Lower lobe of right lung (tissue), 2 donors: ENCODE measurements at regions not wholly inside any gene's neighbourhood (a gene's known extent, or its start where the extent isn't known, plus 50 kb on each side); places are given as distances from the start of the nearest gene placed in this dataset.
A peak's percentile ranks its signal among the peaks of the same experiment; 100 is the strongest.

Experiments
- ATAC-seq, 2 donors: fragments of 200-7000 bp; cut with Tn5 transposase; one replicate each; pipeline ENCODE4 v1.9.1; 2020 to 2022; ENCODE audit warnings: mild to moderate bottlenecking in 2 of 2, moderate library complexity in 2 of 2
- DNase-seq: peaks from one replicate; pipeline ENCODE4 v3.0.0-alpha.2; 2020
- H3K27ac ChIP-seq: fragments of 200-600 bp; one replicate; pipeline ENCODE4 v1.8.0; 2022
- H3K27me3 ChIP-seq: fragments of 200-600 bp; one replicate; pipeline ENCODE4 v1.8.0; 2022; ENCODE audit warnings: low read depth
- H3K36me3 ChIP-seq: fragments of 200-600 bp; one replicate; pipeline ENCODE4 v1.8.0; 2022; ENCODE audit warnings: mild to moderate bottlenecking
- H3K4me1 ChIP-seq: fragments of 200-600 bp; one replicate; pipeline ENCODE4 v1.8.0; 2022
- H3K4me3 ChIP-seq: fragments of 200-600 bp; one replicate; pipeline ENCODE4 v1.8.0; 2022; ENCODE audit warnings: mild to moderate bottlenecking
- H3K9me3 ChIP-seq: fragments of 200-600 bp; one replicate; pipeline ENCODE4 v1.8.0; 2022
- intact Hi-C: fragments of 100-400 bp; cut with DNase I; formaldehyde crosslinking; loops from one replicate; pipeline ENCODE4 v1.11.0; 2022
- TF ChIP-seq, protein P1 (sequence below): fragments of 200-600 bp; IDR thresholded peaks from one replicate; pipeline ENCODE4 v1.8.0; 2022; ENCODE audit warnings: antibody characterized with exemption, mild to moderate bottlenecking
- donor health status: DM: no; HTN: yes; CAD: no; lungs with severe emphysema.

DNA sequence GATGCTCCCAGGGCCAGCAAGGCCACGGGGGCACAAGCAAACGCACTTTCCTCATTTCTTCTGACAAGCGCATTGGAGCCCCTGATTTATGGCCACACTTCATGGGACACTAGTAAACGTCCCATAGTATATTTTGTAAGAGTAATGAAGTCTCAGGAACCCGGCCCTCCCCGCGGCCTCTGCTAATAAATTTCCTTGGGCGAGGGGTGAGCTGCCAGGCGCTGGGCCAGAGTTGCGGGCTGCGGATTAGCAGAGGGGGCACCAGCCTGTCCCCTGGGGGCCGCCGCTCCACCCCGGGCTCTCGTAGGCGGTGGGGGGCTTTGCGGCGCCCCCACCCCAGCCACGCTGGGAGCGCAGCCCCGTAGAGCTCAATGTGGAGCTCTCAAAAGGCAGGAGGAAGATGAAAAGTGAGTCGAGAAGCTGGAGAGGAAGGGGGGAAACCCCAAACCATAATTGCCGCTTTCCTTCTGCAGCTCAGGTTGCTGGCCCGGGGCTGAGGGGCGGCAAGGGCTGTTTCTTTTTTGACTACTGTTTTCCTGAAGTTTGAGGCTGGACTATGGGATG is 173.6 kb downstream of the CDC5L start:
- H3K4me3 ChIP-seq = peak overlapping the region; percentile 13
- H3K27me3 ChIP-seq = peaks cover 19% of the 10 kb centered on the region
- H3K27ac ChIP-seq = no peak overlapping the region
- intact Hi-C loops = no loop called here
- H3K9me3 ChIP-seq = no peaks in the 10 kb centered on the region
- DNase-seq (no peak), ATAC-seq (no peak)
- no peaks in the 10 kb centered on the region for H3K36me3 ChIP-seq
- peaks cover 7% of the 10 kb centered on the region for H3K4me1 ChIP-seq
- TF ChIP-seq, protein P1, sequence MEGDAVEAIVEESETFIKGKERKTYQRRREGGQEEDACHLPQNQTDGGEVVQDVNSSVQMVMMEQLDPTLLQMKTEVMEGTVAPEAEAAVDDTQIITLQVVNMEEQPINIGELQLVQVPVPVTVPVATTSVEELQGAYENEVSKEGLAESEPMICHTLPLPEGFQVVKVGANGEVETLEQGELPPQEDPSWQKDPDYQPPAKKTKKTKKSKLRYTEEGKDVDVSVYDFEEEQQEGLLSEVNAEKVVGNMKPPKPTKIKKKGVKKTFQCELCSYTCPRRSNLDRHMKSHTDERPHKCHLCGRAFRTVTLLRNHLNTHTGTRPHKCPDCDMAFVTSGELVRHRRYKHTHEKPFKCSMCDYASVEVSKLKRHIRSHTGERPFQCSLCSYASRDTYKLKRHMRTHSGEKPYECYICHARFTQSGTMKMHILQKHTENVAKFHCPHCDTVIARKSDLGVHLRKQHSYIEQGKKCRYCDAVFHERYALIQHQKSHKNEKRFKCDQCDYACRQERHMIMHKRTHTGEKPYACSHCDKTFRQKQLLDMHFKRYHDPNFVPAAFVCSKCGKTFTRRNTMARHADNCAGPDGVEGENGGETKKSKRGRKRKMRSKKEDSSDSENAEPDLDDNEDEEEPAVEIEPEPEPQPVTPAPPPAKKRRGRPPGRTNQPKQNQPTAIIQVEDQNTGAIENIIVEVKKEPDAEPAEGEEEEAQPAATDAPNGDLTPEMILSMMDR = no peak

- Histone ChIP-seq H3K27ac (no peak overlapping the region), H3K27me3 (peaks cover 19% of the 10 kb centered on the region), H3K36me3 (no peaks in the 10 kb centered on the region), H3K4me3 (no peak overlapping the region), H3K4me1 (peaks cover 7% of the 10 kb centered on the region), H3K9me3 (no peaks in the 10 kb centered on the region)
- intact Hi-C loops = no loop called here
- TF ChIP-seq, protein P1 = no peak
- ATAC-seq (peak in 1 of 2 donors; percentile 28), DNase-seq (no peak)
Measured at GRCh38 chr6:44561832-44562665, 174.5 kb downstream of the CDC5L start.

- DNase-seq = no peak
- peaks cover 19% of the 10 kb centered on the region for H3K27me3 ChIP-seq
- intact Hi-C loops = no loop called here
Measured at GRCh38 chr6:44563397-44563796, 175.9 kb downstream of the CDC5L start.

GRCh38 chr6:44564906-44565524 is 177.5 kb downstream of the CDC5L start:
- peak; percentile 59 for DNase-seq
- no peaks in the 10 kb centered on the region for H3K36me3 ChIP-seq
- H3K9me3 ChIP-seq = no peaks in the 10 kb centered on the region
- peaks cover 17% of the 10 kb centered on the region for H3K4me1 ChIP-seq
- intact Hi-C loops = no loop called here
- H3K27ac ChIP-seq = no peak overlapping the region
- no peak overlapping the region for H3K4me3 ChIP-seq
- TF ChIP-seq, protein P1 = no peak
- peak in 1 of 2 donors; percentile 72 for ATAC-seq
- peaks cover 15% of the 10 kb centered on the region for H3K27me3 ChIP-seq

More at GRCh38 chr6:44563397-44563796, 175.9 kb downstream of the CDC5L start:
- no peak for ATAC-seq
- no peaks in the 10 kb centered on the region for H3K36me3 ChIP-seq
- no peak overlapping the region for H3K27ac ChIP-seq
- TF ChIP-seq, protein P1 = no peak
- no peak overlapping the region for H3K4me3 ChIP-seq
- H3K4me1 ChIP-seq = peaks cover 7% of the 10 kb centered on the region
- H3K9me3 ChIP-seq = no peaks in the 10 kb centered on the region

- TF ChIP-seq, protein P1 = no peak
- Histone ChIP-seq H3K36me3 (no peaks in the 10 kb centered on the region), H3K9me3 (no peaks in the 10 kb centered on the region), H3K27me3 (peaks cover 1% of the 10 kb centered on the region), H3K4me1 (peaks cover 10% of the 10 kb centered on the region), H3K27ac (no peak overlapping the region), H3K4me3 (no peak overlapping the region)
- intact Hi-C loops = no loop called here
- ATAC-seq = peak in 1 of 2 donors; percentile 30
- no peak for DNase-seq
Measured at GRCh38 chr6:44567406-44567805, 179.9 kb downstream of the CDC5L start.
